ENCODE measurements at regions not wholly inside any gene's neighbourhood (a gene's known extent, or its start where the extent isn't known, plus 50 kb on each side); places are given as distances from the start of the nearest gene placed in this dataset.

DNA sequence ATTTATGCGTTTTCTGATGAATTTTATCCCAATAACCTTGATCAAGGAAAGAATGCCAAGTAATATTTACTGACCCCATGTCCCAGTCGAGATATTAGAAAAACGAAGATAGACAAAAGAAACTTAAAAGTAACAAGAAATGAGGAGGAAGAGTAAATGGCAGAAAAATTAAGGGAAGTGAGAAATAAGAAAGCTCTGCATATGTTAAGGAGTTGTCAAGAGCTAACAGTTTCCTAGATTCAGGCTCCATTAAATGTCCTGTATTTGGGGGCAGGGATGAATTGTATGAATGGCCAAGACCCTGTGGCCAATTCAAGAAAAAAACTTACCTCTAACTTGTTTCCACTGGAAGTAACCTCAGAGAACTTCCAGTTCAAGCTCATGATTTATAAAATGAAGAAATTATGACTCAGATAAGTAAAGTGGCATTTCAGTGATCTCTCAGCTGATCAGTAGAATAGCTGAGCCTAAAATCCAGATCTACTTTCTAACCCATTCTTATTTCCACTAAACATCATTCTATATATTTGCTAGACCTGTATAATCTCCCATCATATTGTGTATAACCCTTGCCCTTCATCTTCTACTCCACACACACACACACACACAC, 73.2 kb downstream of the ZC3H11B start:
- Histone ChIP-seq H3K4me3 (replicated peaks in 1 of 4; ENCODE audit: control extremely low read depth in 1 of 4, insufficient read depth in 1 of 4, low read depth in 3 of 4, low read length in 4 of 4) (no peak overlapping the region), H3K27ac (ENCODE audit: insufficient read depth, low read length) (no peak overlapping the region), H3K79me2 (ENCODE audit: control insufficient read depth, insufficient read depth, low read length) (no peaks in the 10 kb centered on the region), H3K4me1 (ENCODE audit: control insufficient read depth, extremely low read depth, insufficient read depth, low read length) (no peaks in the 10 kb centered on the region), H3K9me3 (ENCODE audit: control insufficient read depth, insufficient read depth, low read depth, low read length) (no peaks in the 10 kb centered on the region), H3K4me2 (ENCODE audit: extremely low read depth, insufficient read depth, low read length) (no peak overlapping the region), H4K20me1 (ENCODE audit: control insufficient read depth, extremely low read depth, insufficient read depth, low read length) (no peaks in the 10 kb centered on the region), H3K27me3 (ENCODE audit: control insufficient read depth, insufficient read depth, low read length) (no peaks in the 10 kb centered on the region), H2AFZ (ENCODE audit: low read length) (no peak overlapping the region), H3K36me3 (ENCODE audit: control insufficient read depth, insufficient read depth, low read length) (no peaks in the 10 kb centered on the region), H3K9ac (ENCODE audit: insufficient read depth, low read length) (no peak overlapping the region)
- no peak for DNase-seq (ENCODE audit: low read depth in 2 of 2)
- TF ChIP-seq, protein P1, sequence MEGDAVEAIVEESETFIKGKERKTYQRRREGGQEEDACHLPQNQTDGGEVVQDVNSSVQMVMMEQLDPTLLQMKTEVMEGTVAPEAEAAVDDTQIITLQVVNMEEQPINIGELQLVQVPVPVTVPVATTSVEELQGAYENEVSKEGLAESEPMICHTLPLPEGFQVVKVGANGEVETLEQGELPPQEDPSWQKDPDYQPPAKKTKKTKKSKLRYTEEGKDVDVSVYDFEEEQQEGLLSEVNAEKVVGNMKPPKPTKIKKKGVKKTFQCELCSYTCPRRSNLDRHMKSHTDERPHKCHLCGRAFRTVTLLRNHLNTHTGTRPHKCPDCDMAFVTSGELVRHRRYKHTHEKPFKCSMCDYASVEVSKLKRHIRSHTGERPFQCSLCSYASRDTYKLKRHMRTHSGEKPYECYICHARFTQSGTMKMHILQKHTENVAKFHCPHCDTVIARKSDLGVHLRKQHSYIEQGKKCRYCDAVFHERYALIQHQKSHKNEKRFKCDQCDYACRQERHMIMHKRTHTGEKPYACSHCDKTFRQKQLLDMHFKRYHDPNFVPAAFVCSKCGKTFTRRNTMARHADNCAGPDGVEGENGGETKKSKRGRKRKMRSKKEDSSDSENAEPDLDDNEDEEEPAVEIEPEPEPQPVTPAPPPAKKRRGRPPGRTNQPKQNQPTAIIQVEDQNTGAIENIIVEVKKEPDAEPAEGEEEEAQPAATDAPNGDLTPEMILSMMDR (conservative IDR thresholded peaks at IDR 0.05 in 1 of 2, IDR thresholded peaks at IDR 0.05 in 1 of 2; ENCODE audit: low read depth in 1 of 2, low read length in 2 of 2) = no peak
- TF ChIP-seq EZH2 (IDR thresholded peaks at IDR 0.05; ENCODE audit: low read length, missing control alignments) = no peak

DNA sequence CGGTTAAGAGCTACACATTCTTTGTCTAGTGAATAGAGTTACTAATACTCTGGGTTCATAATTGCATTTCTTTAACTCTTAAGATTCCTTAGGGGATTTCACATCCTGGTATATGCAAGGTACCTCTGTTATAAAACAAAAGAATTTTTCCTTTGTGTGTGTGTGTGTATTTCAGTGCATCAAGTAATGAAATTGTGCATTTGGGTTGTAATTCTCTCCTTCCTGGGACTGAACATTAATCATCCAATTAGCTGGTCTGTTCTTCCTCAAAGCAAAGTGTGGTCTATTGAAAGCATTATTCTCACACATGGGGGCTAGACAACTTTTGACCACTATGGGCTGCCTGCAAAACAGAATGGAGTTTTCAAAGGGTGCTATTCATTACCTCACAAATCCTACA, 74.0 kb downstream of the ZC3H11B start:
- Histone ChIP-seq H3K79me2 (ENCODE audit: control insufficient read depth, insufficient read depth, low read length) (no peaks in the 10 kb centered on the region), H2AFZ (ENCODE audit: low read length) (no peak overlapping the region), H3K27me3 (ENCODE audit: control insufficient read depth, insufficient read depth, low read length) (no peaks in the 10 kb centered on the region), H4K20me1 (ENCODE audit: control insufficient read depth, extremely low read depth, insufficient read depth, low read length) (no peaks in the 10 kb centered on the region), H3K9me3 (ENCODE audit: control insufficient read depth, insufficient read depth, low read depth, low read length) (no peaks in the 10 kb centered on the region), H3K4me3 (replicated peaks in 1 of 4; ENCODE audit: control extremely low read depth in 1 of 4, insufficient read depth in 1 of 4, low read depth in 3 of 4, low read length in 4 of 4) (no peak overlapping the region), H3K4me2 (ENCODE audit: extremely low read depth, insufficient read depth, low read length) (no peak overlapping the region), H3K4me1 (ENCODE audit: control insufficient read depth, extremely low read depth, insufficient read depth, low read length) (no peaks in the 10 kb centered on the region), H3K27ac (ENCODE audit: insufficient read depth, low read length) (no peak overlapping the region), H3K9ac (ENCODE audit: insufficient read depth, low read length) (no peak overlapping the region), H3K36me3 (ENCODE audit: control insufficient read depth, insufficient read depth, low read length) (no peaks in the 10 kb centered on the region)
- DNase-seq (ENCODE audit: low read depth in 2 of 2) = no peak
- no peak for TF ChIP-seq EZH2 (IDR thresholded peaks at IDR 0.05; ENCODE audit: low read length, missing control alignments)

DNA sequence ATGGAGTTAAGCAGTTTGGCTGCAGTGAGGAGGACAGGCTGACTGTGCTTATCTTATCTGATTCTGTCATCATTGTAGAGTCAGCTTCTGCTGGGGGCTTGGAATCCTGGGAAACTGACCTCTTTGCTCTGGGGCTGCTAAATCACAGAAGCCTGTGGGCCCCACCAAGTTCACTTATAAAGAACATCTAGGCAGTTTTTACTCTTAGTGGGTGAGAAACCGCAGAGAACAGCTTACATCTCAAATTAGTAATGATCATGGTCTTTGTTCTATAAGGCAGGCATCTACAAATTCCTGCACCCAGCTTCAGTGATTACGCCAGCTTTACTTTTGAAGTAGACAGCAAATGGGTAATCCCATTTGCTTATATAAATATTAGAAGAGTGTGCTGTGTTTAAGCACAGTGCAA, 75.7 kb downstream of the ZC3H11B start:
- Histone ChIP-seq H3K27ac (ENCODE audit: insufficient read depth, low read length) (no peak overlapping the region), H3K4me2 (ENCODE audit: extremely low read depth, insufficient read depth, low read length) (no peak overlapping the region), H3K9ac (ENCODE audit: insufficient read depth, low read length) (no peak overlapping the region), H3K4me1 (ENCODE audit: control insufficient read depth, extremely low read depth, insufficient read depth, low read length) (no peaks in the 10 kb centered on the region), H4K20me1 (ENCODE audit: control insufficient read depth, extremely low read depth, insufficient read depth, low read length) (no peaks in the 10 kb centered on the region), H3K27me3 (ENCODE audit: control insufficient read depth, insufficient read depth, low read length) (no peaks in the 10 kb centered on the region), H2AFZ (ENCODE audit: low read length) (no peak overlapping the region), H3K9me3 (ENCODE audit: control insufficient read depth, insufficient read depth, low read depth, low read length) (no peaks in the 10 kb centered on the region), H3K36me3 (ENCODE audit: control insufficient read depth, insufficient read depth, low read length) (no peaks in the 10 kb centered on the region), H3K4me3 (replicated peaks in 1 of 4; ENCODE audit: control extremely low read depth in 1 of 4, insufficient read depth in 1 of 4, low read depth in 3 of 4, low read length in 4 of 4) (no peak overlapping the region), H3K79me2 (ENCODE audit: control insufficient read depth, insufficient read depth, low read length) (no peaks in the 10 kb centered on the region)
- TF ChIP-seq, protein P1 (conservative IDR thresholded peaks at IDR 0.05 in 1 of 2, IDR thresholded peaks at IDR 0.05 in 1 of 2; ENCODE audit: low read depth in 1 of 2, low read length in 2 of 2) = no peak
- TF ChIP-seq EZH2 (IDR thresholded peaks at IDR 0.05; ENCODE audit: low read length, missing control alignments) = no peak
- DNase-seq (ENCODE audit: low read depth in 2 of 2) = peak in 1 of 2 donors; percentile 42
